GM18519 (cell line): ENCODE measurements at regions not wholly inside any gene's neighbourhood (a gene's known extent, or its start where the extent isn't known, plus 50 kb on each side); places are given as distances from the start of the nearest gene placed in this dataset.
"Not testable (repeated sequence)": the region's sequence is repeated elsewhere in the genome, so short reads cannot be mapped to it uniquely, and the experiment has no call there.

Source experiments
- ATAC-seq: cut with Tn5 transposase; IDR thresholded peaks from one replicate; pipeline ENCODE4 v1.9.1; 2021; ENCODE audit warnings: mild to moderate bottlenecking, moderate library complexity; ENCODE audit not compliant: unreplicated experiment, low FRiP score

DNA sequence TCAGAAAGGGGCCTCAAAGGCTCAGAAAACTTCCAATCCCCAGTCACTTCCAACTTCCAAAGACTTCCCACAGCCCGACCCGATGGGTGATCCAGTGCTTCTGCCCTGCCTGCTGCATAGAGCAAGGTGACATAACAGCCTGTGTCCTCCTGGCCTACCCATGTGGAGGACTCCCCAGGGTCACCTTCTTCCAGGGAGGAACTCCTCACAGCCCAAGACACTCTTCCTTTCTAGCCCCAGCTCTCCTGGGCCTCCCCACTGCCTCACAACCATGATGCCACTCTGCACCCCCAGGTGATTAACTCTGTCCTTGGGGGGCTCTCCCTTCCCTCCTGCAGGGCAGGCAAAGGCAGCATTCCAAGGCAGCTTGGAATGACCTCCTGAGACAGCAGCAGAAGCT is 158.4 kb upstream of the PDE1C start:
- no peak for ATAC-seq

DNA sequence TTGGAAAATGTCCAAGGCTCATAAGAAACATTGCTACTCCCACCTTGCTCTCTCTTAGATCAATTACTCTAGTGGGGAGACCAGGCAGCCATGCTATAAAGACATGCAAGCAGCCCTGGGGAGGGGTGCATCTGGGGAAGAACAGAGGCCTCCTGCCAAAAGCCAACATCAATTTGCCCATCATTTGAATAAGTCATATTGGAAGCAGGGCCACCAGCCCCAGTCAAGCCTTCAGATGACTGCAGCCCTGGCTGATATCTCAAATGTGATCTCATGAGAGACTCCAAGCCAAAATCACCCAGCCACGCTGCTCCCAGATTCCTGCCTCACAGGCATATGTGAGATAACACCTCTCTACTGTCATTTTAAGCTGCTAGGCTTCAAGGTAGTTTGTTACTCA is 157.5 kb upstream of the PDE1C start:
- ATAC-seq = no peak

DNA sequence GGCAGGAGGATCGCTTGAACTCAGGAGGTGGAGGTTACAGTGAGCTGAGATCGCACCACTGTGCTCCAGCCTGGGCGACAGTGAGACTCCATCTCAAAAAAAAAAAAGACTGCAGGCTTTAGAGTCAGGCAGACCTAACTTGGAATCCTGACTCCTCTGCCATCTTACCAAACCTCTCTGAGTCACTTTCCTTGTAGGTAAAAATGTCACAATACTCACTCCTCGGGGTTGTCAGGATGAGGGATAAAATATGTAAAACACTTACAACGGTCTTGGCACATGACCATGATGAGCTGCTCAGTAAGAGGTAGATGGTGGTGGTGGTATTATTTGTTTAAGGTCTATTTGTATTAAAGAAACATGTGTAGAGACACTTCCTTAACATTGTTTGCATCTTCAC is 154.1 kb upstream of the PDE1C start:
- ATAC-seq = no peak

DNA sequence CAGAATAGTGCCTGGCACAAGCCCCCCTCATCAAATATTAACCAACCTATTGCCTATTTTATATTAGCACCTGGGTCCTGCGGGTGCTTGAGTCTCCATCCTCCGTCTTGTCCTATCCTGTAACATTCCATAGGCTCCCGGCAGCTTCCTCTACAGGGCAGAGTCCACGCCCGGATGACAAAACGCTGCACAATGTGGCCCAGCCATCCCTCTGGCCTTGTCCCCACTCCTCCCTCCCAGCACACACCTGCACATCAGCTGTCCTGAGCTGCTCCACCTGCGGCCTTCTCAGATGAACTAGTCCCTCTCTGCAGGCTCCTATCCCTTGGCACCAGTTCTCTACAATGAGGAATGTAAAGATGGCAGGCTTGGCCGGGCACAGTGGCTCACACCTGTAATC is 153.5 kb upstream of the PDE1C start:
- no peak for ATAC-seq

DNA sequence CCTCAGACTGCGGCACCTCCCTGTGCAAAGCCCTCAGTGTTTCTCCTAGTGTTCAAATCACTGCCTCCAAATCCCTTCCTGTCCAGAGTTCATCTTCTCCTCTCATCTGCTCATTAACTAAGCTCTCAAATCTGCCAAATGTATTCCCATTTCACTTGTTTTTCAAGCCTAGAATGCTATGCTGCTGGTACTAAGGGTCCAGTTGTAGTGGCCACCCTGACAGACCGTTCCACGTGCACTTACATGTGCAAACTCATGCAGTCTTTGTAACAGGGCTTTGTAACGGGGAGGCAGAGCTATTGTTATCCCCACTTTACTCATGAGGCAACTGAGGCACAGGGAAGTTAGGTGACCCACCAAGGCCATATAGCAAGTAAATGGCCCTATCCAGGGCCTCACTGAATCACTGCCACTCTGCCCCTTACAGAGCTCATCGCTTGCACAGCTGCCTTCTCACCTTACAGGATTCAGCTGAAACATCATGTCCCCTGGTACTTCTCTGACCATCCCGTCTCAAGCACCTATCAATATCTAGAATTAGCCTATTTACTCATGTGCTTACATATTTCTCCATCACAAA is 153.0 kb upstream of the PDE1C start:
- ATAC-seq = no peak

DNA sequence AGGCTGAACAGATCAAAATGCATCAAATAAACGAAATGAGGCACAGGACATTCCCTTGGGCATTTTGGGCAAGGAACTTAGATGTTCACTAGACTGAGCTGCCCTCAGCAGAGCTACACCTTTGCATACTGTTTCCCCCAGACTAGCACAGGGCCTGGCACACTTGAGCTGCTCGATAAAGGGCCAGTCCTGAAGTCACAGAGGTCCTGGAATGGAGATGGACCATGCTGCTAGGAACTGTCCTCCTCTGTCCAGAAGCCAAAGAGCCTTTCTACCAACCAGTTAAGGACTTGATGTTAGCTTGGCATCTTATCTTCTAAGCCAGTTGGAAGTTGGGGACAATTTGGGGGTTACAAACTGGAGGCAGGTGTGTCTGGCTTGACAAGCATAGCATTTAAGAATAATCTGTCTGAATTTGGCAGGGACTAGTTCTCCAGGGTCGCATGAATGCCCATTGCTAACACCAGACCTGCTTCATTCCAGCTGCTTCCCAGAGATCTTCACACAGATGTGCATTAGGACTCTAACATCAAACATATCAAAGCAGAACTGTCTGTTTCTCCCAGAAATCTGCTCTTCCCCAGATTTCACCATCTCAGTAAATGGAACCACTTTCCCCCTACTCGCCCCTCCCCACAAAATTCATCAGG is 152.2 kb upstream of the PDE1C start:
- ATAC-seq = no peak

DNA sequence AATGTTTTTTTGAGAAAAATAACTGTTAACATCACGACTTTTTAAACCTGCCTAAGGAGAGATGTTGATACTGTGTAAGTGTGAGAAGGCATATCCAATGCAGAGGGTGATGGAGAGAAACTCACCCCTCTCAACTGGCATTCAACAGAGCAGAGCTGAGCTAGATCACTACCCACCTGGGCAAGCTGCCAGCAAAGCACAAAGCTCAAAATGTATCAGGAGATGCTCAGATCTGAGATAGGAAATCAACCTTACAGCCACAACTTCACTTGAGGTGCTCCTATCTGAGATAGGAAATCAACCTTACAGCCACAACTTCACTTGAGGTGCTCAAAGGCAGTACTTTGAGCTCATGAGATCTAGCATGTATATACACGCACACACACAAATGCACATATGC is 151.5 kb upstream of the PDE1C start:
- ATAC-seq = no peak

DNA sequence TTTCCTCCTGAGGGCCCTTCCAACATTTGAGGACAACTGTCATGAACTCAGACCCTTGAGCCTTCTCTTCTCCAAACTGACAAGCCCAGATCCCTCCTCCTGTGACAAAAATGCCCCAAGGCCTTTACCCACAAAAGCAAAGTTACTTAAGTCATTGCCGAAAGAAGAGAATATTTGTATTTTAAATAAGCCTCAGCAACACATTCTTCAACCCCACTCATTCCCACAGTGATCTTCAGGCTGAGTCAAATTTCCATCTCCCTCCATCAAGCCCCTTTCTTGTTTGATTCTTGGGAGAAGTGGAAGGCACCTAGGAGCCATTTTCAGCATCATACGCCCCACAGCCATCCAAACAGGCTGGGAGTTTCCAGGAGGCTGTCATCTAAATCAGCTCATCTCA is 150.8 kb upstream of the PDE1C start:
- no peak for ATAC-seq

DNA sequence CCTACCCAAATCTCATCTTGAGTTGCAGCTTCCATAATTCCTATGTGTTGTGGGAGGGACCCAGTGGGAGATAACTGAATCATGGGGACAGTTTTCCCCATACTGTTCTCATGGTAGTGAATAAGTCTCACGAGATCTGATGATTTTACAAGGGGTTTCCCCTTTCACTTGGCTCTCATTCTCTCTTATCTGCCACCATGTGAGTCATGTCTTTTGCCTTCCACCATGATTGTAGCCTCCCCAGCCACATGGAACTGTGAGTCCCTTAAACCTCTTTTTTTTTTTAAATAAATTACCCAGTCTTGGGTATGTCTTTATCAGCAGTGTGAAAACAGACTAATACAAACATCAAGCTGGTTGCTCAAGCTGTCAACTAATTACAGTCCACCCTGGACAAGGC is 149.6 kb upstream of the PDE1C start:
- not testable (repeated sequence) for ATAC-seq

DNA sequence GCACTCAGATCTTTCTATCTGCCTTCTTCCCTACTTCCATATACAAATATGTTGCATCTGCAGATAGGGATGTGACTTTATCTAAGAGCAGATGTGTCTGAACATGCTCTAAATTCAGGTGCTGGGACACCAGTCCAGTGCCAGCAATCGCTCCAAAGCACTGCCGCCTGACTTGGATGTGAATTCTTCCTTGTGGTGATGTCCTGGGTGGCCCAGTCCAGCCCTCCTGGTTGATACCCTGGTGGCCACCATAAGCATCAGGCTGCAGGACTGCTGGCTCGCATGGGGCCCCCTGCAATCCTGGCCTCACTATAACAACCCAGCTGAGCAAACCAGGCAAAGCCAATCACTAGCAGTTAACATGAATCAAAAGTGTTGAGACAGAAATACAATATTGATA is 149.2 kb upstream of the PDE1C start:
- ATAC-seq = no peak

DNA sequence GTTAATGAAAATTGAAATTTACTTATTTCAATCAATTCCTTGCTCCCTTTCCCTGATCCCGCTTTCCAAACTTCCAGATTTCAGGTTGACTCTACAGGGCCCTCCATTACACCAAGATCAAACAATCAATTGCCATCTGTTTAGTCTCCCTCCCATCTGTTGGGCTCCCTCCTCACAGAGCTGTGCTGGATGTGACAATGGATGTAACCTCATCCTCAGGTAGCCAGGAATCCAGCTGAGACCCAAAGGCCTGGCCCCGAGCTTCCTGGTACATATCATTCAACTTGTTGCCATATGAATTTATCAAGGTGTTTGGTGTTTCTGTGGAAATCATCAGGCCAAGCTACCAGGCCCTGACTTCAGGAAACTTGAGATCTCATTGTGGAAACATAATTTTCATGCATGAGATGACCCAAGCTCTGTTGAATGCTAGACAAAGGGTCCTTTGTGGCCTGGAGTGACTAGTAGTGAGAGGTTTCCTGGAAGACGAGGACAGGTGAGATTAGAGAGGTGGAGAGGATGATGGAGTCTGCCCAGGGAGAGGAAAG is 148.6 kb upstream of the PDE1C start:
- ATAC-seq = no peak

DNA sequence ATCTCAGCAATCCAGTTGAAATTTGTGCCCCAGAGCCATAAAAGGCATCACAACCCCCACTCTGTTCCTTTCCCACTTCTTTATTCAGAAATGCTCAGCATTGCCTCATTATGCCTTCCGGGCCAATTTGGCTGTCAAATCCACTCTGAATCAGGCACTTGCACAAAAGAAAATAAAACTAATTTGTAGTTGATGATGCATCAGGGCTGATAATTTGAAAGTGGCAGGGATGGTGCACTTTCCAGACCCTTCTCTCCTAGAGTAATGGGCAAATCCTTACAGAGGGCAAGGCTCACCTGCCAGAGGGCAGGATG is 147.9 kb upstream of the PDE1C start:
- ATAC-seq = no peak

DNA sequence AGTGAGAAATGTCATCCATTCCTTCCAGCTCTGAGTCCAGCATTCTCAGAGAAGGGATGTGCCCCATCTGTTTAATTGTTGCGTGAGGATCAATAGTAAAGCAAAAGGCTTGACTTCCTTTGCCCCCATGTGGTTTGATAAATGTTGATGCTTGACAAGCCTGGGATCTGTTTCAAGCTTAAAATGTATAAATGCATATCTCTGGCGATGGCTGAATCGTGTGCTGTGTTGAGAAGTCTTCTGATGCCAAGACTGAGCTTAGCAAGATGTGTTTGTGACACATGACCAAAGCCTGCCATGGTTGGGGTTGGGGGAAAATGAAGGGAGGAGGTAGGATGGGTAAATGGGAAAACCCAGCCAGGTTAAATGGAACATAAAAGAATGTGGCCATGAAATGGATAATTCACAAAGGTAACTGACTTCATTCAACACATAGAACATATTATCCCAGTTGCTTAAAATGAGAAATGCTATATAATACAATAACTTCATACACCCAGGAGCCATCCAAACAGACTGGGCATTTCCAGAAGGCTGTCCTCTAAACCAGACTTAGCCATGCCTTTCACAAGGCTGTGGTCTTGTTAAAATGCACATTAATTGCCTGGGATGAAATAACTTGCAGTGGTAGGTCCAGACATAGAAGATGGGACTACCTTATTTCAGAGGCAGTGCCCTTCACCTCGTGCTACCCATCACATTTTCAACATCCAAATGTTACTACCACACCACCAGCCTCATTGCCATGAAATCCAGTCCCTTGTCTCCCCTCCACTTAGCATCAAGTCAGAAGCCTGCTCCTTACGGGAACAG is 147.3 kb upstream of the PDE1C start:
- no peak for ATAC-seq

DNA sequence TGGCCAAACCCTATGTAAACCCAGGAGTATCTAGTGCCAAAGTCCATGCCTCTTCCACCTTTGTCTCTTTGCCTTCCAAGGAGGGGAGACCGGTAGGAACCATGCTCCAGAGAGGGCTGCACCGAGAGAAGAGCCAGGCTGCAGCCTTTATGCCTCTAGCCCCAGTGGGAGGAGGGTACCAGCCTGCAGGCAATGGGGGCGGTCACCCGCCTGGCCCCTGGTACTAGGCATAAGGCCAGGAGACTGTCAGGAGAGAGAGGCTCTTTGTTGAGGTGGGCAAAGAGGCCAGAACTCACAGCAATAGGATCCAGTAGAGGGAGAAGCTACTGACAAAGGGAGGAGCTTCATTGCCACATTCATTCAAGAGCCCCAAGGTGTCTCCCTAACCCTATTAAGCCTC is 146.6 kb upstream of the PDE1C start:
- no peak for ATAC-seq

DNA sequence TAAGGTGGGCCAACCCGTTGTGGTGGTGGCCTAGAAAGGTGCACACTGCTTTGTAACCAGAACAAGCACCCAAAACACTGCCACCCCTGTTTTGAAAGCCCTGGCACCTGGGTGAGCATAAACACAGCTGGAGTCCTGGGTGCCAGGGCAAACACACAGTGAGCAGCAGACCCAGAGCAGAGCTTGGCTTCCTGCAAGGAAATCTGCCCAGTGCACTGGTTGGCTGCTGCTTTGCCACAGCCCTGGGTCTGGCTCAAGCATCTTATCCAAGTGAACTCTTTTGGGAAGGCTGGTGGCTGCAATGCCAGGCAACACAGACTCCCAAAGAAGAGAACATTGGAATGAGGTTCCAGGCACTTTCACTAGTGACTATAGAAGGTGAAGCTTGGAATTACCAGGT is 145.5 kb upstream of the PDE1C start:
- ATAC-seq = no peak

DNA sequence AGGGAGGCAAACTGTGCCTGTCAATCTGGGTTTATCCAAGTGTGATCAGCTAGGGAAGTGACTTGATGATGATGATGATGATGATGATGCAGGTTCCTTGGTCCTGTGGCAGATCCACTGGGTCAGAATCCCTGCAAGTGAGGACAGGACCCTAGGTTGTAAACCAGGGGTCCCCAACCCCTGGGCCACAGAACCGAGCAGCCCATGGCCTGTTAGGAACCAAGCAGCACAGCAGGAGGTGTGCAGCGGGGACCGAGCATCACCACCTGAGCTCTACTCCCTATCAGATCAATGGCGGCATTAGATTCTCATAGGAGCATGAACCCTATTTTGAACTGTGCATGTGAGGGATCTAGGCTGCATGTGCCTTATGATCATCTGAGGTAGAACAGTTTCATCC is 144.7 kb upstream of the PDE1C start:
- no peak for ATAC-seq

DNA sequence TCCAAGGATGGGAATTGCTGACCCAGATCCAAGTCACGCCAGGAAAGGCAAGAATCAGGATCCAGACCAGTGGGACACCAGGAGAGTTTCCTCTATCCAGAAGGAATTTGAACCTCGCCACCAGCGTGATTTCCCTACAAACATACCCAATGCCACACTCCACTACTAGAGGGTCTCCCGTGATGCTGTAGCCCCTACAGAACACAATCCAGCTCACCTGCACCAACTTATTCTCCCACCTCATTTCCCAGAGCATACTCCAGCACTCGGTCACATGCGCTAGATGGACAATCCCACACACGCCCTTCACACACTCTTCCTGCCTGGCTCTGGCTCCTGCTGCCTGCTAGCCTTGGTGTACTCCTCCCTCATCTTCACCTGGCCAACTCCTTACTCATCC is 142.1 kb upstream of the PDE1C start:
- no peak for ATAC-seq

DNA sequence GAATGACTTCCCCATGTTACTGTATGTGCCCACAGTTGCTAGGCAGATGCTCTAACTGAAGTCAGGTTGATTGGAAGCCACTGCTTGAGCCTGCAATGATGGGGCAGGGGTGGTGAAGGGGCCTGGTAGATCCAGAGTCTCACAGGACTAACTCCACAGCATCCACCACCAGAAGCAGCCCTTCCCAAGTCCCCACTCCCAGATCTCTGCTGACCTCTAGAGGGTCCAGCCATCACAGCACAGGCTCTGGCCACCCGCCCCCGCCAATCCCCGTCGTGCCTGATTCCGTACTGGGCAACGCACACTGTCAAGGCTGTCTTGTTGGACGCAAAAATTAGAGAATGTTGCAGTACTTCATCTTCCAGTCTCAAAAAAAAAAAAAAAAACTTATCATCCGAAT is 136.8 kb upstream of the PDE1C start:
- no peak for ATAC-seq

DNA sequence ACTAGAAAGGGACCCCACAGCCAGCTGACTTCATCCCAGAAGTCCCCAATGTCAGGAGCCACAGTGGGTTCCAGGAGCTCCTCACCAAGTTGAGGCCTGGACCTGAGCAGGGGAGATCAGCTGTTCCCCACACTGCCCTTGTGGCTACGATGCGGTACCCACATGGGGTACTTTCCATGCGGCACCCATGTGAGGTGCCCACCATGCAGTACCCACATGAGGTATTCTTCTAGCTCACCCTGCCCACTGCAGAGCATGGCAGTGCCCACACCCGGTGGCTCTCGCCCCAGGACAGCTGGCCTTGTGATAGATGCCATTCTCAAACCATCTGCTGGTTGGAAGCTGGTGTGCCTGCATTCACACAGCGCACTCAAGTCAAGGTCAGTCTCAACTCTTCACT is 136.3 kb upstream of the PDE1C start:
- ATAC-seq = no peak

DNA sequence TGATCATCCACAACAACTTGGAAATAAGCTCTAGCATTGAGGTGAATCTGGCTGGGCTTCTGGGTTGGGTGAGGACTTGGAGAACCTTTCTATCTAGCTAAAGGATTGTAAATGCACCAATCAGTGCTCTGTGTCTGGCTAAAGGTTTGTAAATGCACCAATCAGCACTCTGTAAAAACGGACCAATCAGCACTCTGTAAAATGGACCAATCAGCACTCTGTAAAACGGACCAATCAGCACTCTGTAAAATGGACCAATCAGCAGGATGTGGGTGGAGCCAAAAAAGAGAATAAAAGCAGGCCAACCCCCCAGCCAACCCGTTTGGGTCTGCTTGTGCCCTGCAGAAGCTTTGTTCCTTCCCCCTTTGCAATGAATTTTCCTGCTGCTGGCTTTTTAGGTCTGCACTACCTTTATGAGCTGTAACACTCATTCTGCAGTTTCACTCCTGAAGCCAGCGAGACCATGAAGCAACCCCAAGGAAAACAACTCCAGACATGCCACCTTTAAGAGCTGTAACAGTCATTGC is 135.2 kb upstream of the PDE1C start:
- ATAC-seq = not testable (repeated sequence)

DNA sequence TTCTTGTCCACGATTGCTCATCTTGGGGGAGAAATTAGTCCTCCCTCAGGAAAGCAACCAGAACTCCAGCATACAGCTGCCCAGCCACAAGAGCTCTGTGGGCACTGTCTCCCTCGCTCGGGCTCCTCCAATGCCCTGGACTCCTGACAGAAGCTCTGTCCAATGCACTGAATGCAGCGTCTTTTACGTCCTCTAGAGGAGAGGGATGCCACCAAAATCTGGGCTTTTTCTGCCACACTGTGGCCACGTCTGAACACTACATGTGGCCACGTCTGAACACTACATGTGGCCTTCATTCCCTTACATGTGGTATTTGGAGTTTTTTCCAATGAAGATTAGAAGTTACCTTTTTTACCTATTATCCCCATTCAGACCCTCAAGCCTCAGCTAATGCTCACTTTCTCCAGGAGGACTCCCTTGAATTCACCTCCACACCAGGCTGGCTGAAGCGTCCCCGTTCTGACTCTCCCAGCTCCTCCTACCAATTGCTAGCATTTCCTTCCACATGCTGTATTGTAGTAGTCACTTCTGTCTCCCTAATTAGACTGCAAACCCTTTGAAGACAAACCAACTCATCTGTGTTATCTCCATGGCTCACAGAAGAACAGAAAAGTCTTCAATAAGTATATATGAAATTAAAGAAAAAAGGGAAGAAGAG is 134.3 kb upstream of the PDE1C start:
- peak; percentile 88 for ATAC-seq
